Thyroid gland (tissue), 4 donors: ENCODE measurements at regions not wholly inside any gene's neighbourhood (a gene's known extent, or its start where the extent isn't known, plus 50 kb on each side); places are given as distances from the start of the nearest gene placed in this dataset.

Source experiments
- CTCF ChIP-seq, 6 experiments: fragments of 200-600 bp in 3 of 6; fragments of 450-650 bp in 3 of 6; sonication (generic) in 3 of 6; IDR thresholded peaks; one replicate each; pipeline ENCODE4 v1.5.1; 2016 to 2019; ENCODE audit warnings: antibody characterized with exemption in 6 of 6, mild to moderate bottlenecking in 2 of 6, inconsistent platforms in 1 of 6, moderate library complexity in 1 of 6
- POLR2A ChIP-seq, 2 donors: fragments of 450-650 bp; IDR thresholded peaks; one replicate each; pipeline ENCODE4 v1.6.1; 2017; ENCODE audit warnings: antibody characterized with exemption in 2 of 2, mild to moderate bottlenecking in 2 of 2, moderate library complexity in 1 of 2

- TF ChIP-seq CTCF (IDR thresholded peaks at IDR 0.05) (no peak), POLR2A (IDR thresholded peaks at IDR 0.05) (no peak)
Observed at GRCh38 chr16:6958184-6958583, 374.5 kb upstream of the RBFOX1 start.
